Urothelium cell line (cell line): ENCODE measurements at regions not wholly inside any gene's neighbourhood (a gene's known extent, or its start where the extent isn't known, plus 50 kb on each side); places are given as distances from the start of the nearest gene placed in this dataset.
A peak's percentile ranks its signal among the peaks of the same experiment; 100 is the strongest.

Experiments
- DNase-seq: peaks from one replicate; pipeline ENCODE4 v3.0.0; 2011; ENCODE audit warnings: low spot score, mixed read lengths
- FAIRE-seq: peaks from 2 replicates; lab custom pipeline; 2011; peaks lifted over from hg19 to GRCh38; lab: Jason Lieb, UNC

DNA sequence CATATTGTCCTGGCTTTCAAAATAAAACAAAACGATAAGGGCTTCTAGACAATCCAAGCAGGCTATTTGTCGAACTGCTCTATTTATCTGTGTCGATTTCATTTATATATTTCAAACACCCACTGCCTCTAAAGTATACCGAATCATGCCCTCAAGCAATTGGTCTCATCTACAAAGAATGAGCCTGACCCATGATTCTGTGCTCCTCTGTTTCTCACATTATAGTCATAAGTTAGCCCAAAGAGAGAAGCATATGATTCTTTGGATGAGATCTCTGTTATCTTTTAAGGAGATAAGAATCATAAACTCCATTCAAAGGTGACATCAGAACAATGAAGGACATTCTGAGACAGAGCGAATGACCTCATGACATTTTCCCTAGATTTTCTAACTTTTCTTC, 191.1 kb downstream of the MAP2K6 start:
- no peak for DNase-seq
- no peak for FAIRE-seq

DNA sequence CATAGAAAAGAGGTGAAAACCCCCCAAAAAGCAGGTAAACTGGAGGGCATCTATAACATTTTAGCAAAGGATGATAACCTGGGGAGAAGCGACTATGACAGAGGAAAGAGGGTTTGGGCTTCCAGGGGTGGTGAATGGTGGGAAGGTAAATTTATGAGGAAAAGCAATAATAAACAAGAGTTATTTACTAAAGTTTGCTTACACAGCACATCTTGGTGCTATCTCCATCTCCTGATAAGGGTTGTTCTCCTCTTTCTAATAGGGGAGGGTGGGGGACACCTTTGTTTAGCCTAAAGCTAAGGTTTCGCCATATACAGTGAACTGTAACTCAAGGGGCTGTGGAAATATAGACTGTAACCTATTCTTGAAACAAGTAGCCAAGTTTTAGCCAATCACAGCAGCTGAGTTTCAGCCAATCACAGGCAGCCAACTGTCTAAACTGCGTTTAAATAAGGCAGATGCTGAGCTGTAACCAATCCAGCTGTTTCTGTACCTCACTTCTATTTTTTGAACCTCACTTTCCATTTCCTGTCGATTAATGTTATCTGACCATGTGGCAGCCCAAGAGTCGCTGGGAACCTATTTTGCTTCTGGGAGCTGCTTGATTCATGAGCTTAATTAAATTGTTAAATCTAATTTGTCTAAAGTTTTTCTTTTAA, 191.8 kb downstream of the MAP2K6 start:
- DNase-seq (no peak), FAIRE-seq (no peak)

DNA sequence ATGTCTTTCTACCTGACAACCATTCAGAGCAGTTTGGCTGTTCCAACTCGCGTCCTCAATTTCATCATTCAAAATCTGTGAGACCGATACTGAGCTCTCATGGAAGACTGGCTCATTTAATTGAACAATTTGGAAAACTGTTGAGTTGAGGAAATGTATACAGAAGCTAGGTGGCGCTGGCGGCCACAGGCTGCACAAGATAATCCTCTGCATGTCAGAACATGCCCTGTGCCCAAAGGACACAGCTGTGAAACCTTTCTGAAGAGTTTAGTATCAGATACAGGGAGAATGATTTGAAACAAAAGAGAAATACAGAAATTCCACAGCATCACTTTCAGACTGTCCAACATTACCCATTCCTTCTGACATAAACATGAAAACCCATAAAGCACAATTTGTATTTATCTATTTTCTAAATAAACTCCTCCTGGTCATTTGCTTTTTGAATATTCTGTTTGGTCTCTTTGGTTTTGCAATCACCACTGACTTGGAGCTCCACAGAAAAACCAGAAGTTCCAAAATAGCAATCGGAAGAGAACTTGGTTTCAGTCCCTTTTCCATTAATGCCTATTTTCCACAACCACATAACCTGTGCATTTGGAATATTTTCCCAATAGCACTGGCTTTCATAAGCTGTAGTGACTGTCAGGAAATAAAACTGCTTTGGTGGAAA, 192.8 kb downstream of the MAP2K6 start:
- no peak for FAIRE-seq

DNA sequence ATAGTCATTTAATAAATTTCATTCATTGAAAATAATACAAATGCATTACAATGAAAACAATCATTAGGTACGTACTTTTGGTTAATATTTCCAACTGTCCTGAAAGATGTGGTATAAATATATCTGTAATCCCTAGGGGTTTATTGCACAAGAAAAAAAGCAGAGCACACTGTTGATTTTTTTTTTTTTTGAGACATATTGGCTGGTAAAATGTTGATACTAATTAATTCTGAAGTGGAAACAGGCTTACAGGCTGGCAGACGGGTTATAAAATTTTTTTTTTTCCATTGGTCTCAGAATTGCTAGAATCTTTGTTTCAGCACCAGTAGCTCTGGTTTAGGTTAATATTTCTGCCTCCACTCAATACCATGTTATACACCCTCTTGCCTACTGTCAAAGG, 193.6 kb downstream of the MAP2K6 start:
- DNase-seq = no peak
- FAIRE-seq = no peak

More for the DNA sequence above, 192.8 kb downstream of the MAP2K6 start:
- peak; percentile 72 for DNase-seq

DNA sequence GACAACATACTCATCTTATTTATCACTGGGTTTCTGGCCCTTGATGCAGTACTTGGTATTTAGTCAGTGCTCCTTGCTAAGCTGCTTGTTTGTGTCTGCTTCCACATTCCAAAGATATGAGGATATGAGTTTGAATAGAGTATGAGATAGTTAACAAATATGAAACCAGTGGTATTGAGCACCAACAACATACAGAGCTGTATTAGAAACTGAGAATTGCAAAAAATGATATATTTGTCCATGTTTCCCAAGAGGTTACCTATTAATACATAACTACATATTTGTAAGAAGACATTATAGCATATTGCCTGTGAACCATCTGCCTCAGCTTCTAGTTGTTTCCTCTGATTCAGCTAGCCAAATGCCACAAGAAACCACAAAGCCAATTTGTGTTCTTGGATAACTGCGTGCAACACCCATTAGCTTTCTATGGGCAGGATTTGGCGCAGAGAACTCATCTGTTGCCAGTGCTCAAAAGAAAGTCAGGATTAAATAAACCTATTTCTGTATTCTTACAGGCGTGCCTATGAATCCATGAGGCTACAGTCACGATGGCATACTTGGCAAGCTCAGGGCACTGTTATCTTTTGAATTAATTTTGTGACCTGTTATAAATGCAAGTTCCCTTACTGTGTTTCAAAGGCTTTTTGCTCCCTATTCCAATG, 194.4 kb downstream of the MAP2K6 start:
- no peak for FAIRE-seq
- peak; percentile 65 for DNase-seq

DNA sequence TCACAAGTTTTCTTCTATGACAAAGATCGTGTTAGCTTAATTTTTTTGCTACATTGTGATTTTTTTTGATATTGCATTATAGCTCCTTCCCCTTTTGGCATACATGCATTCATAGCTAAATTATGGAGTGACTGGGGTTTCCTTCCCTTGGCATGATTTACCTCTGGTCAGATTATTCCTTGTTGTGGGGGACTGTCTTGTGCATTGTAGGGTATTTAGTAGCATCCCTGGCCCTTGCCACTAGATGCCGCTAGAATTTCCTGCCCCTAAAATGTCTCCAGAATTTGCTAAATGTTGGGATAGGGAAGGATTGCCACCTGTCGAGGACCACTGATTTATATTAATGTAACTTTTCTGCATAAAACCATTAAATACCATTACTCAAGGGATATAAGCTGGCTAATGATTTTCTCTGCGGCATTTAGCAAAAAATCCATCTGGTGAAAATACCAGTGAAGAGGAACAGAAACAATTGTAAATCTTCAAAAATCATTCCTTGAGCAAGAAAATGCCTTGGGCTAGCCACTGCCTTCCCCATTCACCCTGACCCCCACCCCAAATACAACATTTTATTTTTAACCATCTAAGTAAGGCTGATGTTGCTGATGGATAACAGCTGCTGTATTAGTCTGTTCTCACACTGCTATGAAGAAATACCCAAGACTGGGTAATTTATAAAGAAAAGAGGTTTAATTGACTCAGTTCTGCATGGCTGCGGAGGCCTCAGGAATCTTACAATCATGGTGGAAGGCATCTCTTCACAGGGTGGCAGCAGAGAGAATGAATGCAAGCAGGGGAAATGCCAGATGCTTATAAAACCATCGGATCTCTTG, 195.2 kb downstream of the MAP2K6 start:
- DNase-seq (peak; percentile 56), FAIRE-seq (no peak)

DNA sequence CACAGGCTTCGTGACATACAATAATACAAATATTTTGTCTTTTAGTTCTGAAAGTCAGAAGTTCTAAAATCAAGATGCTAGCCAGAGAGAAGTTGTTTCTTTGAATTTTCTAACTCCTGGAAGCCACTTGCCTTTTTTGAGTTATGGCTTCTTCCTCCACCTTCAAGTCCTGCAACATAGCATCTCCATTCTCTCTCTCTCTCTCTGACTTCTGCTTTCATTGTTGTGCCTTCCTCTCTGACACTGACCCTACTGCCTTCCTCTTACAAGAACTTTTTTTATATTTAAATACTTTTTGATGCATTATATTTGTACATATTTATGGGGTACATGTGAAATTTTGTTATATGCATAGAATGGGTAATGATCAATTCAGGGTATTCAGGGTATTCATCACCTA, 205.9 kb downstream of the MAP2K6 start:
- FAIRE-seq = no peak
- no peak for DNase-seq

DNA sequence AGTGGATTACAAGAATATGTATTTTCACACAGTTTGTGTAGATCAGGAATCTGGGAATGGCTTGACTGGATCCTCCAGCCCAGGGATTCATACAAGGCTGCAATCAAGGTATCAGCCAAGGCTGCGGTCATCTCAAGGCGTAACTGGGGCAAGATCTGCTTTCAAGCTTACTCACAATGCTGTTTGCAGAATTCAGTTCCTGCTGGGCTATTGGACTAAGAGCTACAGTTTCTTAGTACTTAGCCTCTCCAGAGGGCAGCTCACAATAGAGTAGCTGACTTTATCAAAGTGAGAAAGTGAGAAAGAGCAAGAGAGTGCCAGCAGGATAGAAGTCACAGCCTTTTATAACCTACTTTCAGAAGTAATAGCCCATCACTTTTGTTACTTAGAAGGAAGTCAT, 211.0 kb downstream of the MAP2K6 start:
- FAIRE-seq = no peak
- no peak for DNase-seq

DNA sequence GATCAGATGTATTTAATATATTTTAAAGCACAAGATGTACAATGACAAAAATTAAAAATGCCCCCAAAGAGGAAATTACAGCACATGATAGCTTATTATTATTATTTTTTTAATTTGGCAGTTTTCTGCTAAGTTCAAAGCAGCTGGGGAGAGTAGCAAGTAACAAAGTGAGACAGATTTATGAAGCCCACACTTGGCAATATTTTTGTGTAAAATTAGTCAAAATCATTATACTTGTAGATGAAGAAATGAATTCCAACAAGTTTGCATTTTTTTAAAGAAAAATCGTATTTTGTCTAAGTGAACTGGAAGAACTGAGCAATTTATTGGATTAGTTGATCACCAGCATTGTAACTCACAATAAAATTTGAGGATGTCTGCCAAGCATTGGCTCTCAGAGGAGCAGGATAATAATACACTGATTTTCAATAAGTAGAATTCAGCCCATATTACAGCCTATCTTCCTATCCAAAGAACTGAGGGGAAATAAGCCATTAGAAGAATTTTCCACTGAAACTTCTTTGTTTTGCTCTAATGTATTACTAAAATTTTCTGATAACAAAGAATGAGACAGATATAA, 215.6 kb downstream of the MAP2K6 start:
- DNase-seq (no peak), FAIRE-seq (no peak)

DNA sequence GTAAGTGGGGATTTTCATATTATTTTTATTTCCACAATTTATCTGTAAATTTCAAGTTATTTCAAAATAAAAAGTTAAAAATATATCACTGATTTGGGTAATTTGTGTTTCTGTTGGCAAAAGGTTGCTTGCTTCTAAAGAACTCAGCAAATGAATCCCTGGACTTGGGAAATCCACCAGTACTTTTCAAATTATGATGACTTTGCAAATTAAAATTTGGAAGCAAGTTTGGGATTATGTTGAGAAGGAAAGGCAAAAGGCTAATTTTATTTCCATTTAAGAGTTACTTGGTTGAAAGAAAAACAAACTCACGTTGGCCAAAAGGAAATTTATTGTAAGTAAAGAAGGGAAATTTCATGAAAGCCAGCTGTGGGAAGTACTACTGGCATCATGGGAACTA, 220.3 kb downstream of the MAP2K6 start:
- DNase-seq (no peak), FAIRE-seq (no peak)

DNA sequence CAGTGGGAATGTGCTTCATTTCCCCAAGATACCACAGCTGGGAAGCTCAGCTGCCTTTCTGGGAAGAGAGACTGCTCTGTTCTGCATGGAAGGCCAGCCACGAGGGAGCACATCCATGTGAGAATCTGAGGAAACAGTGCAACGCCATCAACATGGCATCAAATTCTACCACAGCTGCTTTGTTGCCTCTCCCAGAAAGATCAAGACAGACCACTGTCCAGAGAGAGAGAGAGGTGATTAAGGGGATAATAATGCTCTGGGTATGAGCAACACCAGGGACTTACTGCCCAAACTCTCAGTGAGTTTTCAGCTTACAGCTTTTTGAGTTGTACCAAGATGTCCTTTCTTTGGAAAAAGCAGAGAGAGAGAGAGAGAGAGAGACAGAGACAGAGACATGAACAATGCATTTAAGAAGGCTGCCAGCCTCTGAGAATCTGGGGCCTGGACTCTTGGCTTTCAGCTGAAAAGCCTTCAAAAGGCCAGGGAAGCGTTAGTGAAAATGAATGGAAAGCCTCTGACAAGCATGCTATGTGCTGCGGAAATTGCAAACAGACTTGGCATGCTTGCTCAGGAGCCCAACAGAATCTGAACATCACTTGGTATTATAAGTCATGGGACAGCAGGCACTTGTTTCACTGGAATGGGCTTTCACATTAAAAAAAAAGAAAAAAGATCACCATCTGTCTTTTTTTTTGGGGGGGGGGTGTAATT, 223.1 kb downstream of the MAP2K6 start:
- DNase-seq (no peak), FAIRE-seq (peak; percentile 30)

DNA sequence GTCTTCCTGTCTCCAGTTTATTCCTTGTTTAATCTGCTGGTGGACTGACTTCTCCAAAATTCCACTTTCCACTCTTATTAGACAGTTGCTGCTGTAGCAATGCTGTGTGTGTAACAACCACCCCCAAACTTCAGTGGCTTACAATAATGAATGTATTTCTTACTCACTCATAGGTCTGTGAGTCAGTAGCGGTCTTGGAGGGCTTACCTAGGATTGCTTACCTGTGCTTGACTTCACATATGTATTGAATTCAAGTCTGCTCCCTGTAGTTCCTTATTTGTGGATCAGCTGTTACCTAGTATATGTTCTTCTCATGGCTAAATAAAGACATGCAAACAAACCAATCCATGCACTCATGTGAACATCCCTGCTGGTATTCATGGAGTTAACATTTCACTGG, 224.6 kb downstream of the MAP2K6 start:
- FAIRE-seq = no peak

DNA sequence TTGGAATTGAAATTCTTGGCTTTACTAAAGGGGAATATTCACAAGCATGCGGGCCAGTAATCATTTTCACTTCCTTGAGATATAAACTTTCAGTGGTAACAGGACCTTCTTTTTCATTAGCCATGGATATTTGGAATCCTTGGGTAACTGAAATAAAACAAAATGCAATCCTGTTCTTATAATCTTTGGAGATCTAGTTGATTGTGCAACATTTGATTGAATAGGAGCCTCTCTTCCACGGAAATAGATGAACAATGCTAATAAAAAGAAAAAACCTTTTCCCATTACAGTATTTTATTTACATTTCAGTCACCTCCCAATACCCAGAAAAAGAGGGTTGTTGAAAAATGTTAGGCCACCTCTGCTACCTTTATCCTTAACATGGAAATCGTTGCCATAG, 225.6 kb downstream of the MAP2K6 start:
- DNase-seq = no peak
- FAIRE-seq = no peak

More for the DNA sequence above, 224.6 kb downstream of the MAP2K6 start:
- no peak for DNase-seq

DNA sequence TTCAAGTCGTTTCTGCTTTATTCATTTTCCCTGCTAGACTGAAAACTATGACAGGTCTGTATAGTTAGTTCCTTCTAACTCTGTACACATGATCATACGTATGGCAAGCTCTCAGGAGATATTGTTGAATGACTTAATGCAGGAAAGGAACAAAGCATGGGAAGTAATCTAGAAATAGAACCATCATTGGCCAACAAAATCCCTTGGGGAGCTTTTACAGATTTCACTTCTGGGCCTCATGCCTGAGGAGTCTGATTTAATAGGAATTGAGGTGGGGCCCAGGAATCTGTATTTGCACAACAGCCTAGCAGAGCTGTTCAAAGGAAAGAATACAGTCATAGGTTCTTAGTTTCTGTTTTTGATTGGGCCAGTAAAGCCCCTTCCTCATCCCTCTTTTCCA, 229.2 kb downstream of the MAP2K6 start:
- FAIRE-seq (no peak), DNase-seq (no peak)

DNA sequence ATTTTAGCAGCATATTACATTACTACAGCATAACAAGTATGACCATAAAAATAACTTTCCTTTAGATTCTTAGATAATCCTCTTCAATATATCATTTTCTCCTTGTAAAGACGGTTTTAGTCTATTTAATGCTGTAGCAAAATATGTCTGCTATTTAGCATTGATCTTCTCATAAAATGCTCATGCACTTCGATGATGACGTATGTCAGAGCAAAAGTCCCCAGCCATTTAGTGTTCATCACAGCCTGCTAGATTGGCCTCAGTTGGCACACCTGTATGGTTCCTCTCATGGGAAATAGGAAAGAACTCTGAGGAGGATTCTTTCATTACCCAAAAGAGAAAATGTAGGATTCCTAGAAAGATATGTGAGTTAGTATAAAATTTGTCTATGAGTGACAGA, 232.2 kb downstream of the MAP2K6 start:
- no peak for DNase-seq
- FAIRE-seq = no peak

DNA sequence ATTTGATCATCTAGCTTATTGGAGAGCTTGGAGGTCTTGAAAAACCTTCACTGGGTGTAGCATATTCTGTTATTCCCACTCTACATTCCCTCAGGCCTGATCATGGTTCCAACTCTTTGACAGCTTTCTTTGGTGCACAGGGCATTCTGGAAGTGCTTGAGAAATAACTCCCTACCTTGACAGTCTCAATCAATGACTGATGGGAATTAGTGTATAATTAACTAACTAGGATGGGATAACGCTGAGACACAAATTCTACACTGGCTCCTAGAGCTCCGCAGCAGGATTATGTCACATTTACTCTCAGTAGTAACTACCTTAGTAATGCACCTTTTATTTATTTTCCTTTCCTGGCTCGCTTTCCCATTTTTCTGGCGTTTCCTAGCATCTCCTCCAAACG, 236.4 kb downstream of the MAP2K6 start:
- DNase-seq (no peak), FAIRE-seq (no peak)

DNA sequence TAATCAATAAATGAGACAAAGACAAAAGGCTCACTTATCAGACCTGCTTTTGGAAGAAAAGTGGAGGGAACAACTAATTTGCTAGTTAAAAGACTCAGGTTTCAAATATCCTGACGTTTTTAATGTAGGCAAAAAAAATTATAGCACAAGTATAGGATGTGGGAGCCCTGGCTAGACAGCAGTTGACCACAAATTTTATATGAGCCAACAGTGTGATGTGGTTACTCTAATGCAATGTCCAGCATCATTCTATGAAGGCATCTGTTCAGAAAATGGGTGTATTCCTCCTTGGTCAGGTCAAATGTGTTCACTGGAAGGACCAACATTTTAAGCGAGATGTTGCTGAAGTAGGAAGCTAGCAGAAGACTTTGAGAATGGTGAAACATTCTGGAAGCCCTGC, 237.4 kb downstream of the MAP2K6 start:
- no peak for DNase-seq
- FAIRE-seq = no peak

DNA sequence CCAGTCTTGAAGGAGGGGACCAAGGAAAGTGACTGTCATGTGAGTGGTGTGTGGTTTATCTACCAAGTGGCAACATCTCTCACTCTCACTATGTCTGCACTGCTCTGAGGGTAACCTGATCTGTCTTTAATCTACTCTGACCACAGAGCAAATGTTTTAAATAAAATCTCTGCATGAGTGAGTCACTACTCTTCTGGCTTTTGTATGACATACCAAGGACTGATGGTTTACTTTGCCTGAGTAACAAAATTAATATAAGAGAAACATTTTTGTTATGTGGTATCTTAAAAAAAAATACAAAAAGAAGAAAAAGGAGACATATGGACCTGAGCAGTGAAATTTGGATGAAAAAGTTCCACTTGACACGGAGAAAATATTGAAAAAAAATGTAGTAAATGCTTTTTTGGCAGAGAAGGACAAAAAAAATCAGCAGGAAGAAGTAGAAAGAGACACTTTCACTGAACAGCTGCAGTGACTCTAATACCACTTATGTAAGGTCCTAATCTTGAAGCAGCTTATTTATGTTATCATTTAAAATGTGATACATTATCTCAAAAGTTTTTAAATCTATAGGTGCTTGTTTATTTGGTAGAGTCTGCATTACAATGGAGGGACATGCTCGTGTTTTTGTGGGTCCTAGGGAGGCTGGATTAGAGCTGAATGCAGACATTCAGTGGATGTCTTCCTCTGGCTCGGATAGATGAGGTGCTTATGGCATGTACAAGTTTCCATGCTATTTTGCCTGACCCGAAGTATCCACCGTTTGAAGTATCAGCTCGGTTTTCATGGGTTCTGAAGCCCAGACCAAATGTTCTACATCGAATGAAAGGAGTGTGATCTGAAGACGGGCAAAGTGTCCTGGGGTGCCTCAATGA, 240.7 kb downstream of the MAP2K6 start:
- no peak for FAIRE-seq
- peak; percentile 72 for DNase-seq

DNA sequence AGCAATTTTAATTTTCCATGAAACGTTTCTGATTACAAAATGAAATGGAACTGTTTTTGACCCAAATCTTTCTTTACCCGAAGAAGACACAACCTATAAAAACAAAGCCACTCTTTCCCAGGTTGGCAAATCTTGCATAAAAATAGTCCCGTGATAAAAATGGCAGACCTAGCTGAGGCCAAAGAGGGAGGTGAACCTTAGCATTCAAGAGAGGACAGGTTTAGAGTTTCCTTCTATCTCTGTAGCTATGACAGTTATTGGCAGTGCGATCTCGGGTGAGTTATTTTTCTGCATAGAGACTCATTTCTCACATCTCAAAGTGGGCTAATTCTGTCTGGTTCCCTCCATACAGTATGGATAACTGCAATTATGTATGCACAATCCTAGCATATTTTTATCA, 241.4 kb downstream of the MAP2K6 start:
- no peak for DNase-seq
- no peak for FAIRE-seq
